Keratinocyte (primary cell): ENCODE measurements at regions not wholly inside any gene's neighbourhood (a gene's known extent, or its start where the extent isn't known, plus 50 kb on each side); places are given as distances from the start of the nearest gene placed in this dataset.

ENCODE experiments used
- CTCF ChIP-seq, 3 experiments: IDR thresholded peaks in 1 of 3; conservative IDR thresholded peaks in 1 of 3; optimal IDR thresholded peaks in 1 of 3; 2 replicates in 2 of 3; 3 replicates in 1 of 3; pipeline versions ENCODE3 to v1.5.1; 2011; ENCODE audit warnings: low read length in 3 of 3, mild to moderate bottlenecking in 3 of 3, moderate library complexity in 2 of 3, control low read depth in 1 of 3, inconsistent platforms in 1 of 3; ENCODE audit not compliant: insufficient read depth in 2 of 3; ENCODE audit errors: extremely low read depth in 1 of 3
- EZH2 ChIP-seq: IDR thresholded peaks from one replicate; pipeline ENCODE4 v1.6.1; 2012; ENCODE audit warnings: inconsistent platforms, mild to moderate bottlenecking, low read length, moderate library complexity

GRCh38 chr5:68454172-68454571 lies 238.6 kb downstream of the PIK3R1 start:
- TF ChIP-seq CTCF (optimal IDR thresholded peaks at IDR 0.05 in 1 of 3, IDR thresholded peaks at IDR 0.05 in 1 of 3, conservative IDR thresholded peaks at IDR 0.05 in 1 of 3; ENCODE audit: extremely low read depth in 1 of 3, insufficient read depth in 2 of 3, low read length in 3 of 3), result no peak
- no peak for TF ChIP-seq EZH2
